Endothelial cell of umbilical vein (primary cell): ENCODE measurements at regions not wholly inside any gene's neighbourhood (a gene's known extent, or its start where the extent isn't known, plus 50 kb on each side); places are given as distances from the start of the nearest gene placed in this dataset.

Source experiments
- BruUV-seq: library from RNA; stranded (reverse); fragments of 400-500 nt; replicated peaks from 2 replicates; lab custom pipeline; 2021; lab: Mats Ljungman, UMichigan
- CTCF ChIA-PET: fragments of 300-600, 350-600 bp; sonication (Branson Sonifier 250); formaldehyde crosslinking; loops from one replicate; lab custom pipeline; 2021; ENCODE audit warnings: antibody characterized with exemption, inconsistent platforms; lab: Charles Lee
- POLR2A ChIA-PET: fragments of 300-600, 350-600 bp; sonication (Branson Sonifier 250); formaldehyde crosslinking; loops from one replicate; lab custom pipeline; 2021; ENCODE audit warnings: antibody characterized with exemption, inconsistent platforms; lab: Charles Lee
- DNase-seq: peaks from one replicate; pipeline ENCODE4 v3.0.0-alpha.2; 2011; ENCODE audit warnings: low read depth, low spot score
- FAIRE-seq: peaks from 2 replicates; lab custom pipeline; 2011; peaks lifted over from hg19 to GRCh38; lab: Jason Lieb, UNC
- H2AFZ ChIP-seq: 2 replicates; pipeline ENCODE4 v1.6.0; 2012; ENCODE audit warnings: low read depth, low read length, control low read depth, inconsistent platforms
- H3K27ac ChIP-seq: 2 replicates; pipeline ENCODE4 v1.5.1; 2011; ENCODE audit warnings: low read depth, mild to moderate bottlenecking, control low read depth, low read length, moderate library complexity; ENCODE audit not compliant: insufficient read depth
- H3K27me3 ChIP-seq, 2 experiments: 2 replicates each; pipeline versions ENCODE4 v1.6.0 to v1.6.1; 2011; ENCODE audit warnings: low read length in 2 of 2, mixed read lengths in 1 of 2; ENCODE audit not compliant: control insufficient read depth in 2 of 2, insufficient read depth in 2 of 2
- H3K36me3 ChIP-seq, 2 experiments: 2 replicates in 1 of 2; 3 replicates in 1 of 2; pipeline ENCODE4 v1.5.1; 2011; ENCODE audit warnings: low read length in 2 of 2, mild to moderate bottlenecking in 1 of 2, moderate library complexity in 1 of 2; ENCODE audit not compliant: control insufficient read depth in 2 of 2, insufficient read depth in 2 of 2; ENCODE audit errors: extremely low read depth in 1 of 2
- H3K4me1 ChIP-seq: 3 replicates; pipeline ENCODE4 v1.5.1; 2011; ENCODE audit warnings: mild to moderate bottlenecking, low read length; ENCODE audit not compliant: control insufficient read depth, insufficient read depth; ENCODE audit errors: extremely low read depth
- H3K4me2 ChIP-seq: 2 replicates; pipeline ENCODE4 v1.6.1; 2011; ENCODE audit warnings: low read length, control low read depth, mixed read lengths; ENCODE audit not compliant: insufficient read depth
- H3K4me3 ChIP-seq, 3 experiments: fragments of 200-600 bp in 1 of 3; sonication (generic), shearing (Covaris generic) in 1 of 3; replicated peaks in 1 of 3; 2 replicates each; pipeline ENCODE4 v1.5.1; 2011 to 2016; ENCODE audit warnings: control low read depth in 3 of 3, low read length in 3 of 3, mild to moderate bottlenecking in 2 of 3, inconsistent platforms in 1 of 3, low read depth in 1 of 3, moderate library complexity in 1 of 3; ENCODE audit not compliant: insufficient read depth in 1 of 3
- H3K79me2 ChIP-seq: 2 replicates; pipeline ENCODE4 v1.6.0; 2012; ENCODE audit warnings: low read length, inconsistent platforms; ENCODE audit not compliant: control insufficient read depth, insufficient read depth
- H3K9ac ChIP-seq: replicated peaks from 2 replicates; pipeline ENCODE3; 2011; ENCODE audit warnings: low read length, control low read depth; ENCODE audit not compliant: insufficient read depth; ENCODE audit errors: extremely low read depth
- H3K9me1 ChIP-seq: replicated peaks from 3 replicates; pipeline ENCODE4 v1.6.0; 2011; ENCODE audit warnings: mild to moderate bottlenecking, low read length; ENCODE audit not compliant: control insufficient read depth, insufficient read depth; ENCODE audit errors: extremely low read depth
- H3K9me3 ChIP-seq: replicated peaks from 2 replicates; pipeline ENCODE4 v1.5.1; 2012; ENCODE audit warnings: low read length, inconsistent platforms; ENCODE audit not compliant: control insufficient read depth, insufficient read depth
- H4K20me1 ChIP-seq: replicated peaks from 2 replicates; pipeline ENCODE3; 2011; ENCODE audit warnings: mild to moderate bottlenecking, low read length; ENCODE audit not compliant: control insufficient read depth, insufficient read depth; ENCODE audit errors: extremely low read depth
- CTCF ChIP-seq, 2 donors: IDR thresholded peaks; 1 replicate in 1 of 2; 2 replicates in 1 of 2; pipeline ENCODE4 v1.5.1; 2011; ENCODE audit warnings: low read length in 2 of 2, mild to moderate bottlenecking in 2 of 2, moderate library complexity in 2 of 2, control low read depth in 1 of 2, inconsistent platforms in 1 of 2, low read depth in 1 of 2; ENCODE audit not compliant: insufficient read depth in 1 of 2; ENCODE audit errors: extremely low read depth in 1 of 2
- EZH2 ChIP-seq: IDR thresholded peaks from 2 replicates; pipeline ENCODE4 v1.6.1; 2012; ENCODE audit warnings: borderline replicate concordance, low read depth, mild to moderate bottlenecking, moderate library complexity, low read length, inconsistent platforms; ENCODE audit not compliant: severe bottlenecking
- FOS ChIP-seq: IDR thresholded peaks from 2 replicates; pipeline ENCODE4 v1.6.1; 2011; ENCODE audit warnings: mild to moderate bottlenecking, low read length, moderate library complexity, borderline replicate concordance; ENCODE audit not compliant: insufficient read depth
- GATA2 ChIP-seq: IDR thresholded peaks from 2 replicates; pipeline ENCODE4 v1.7.0; 2011; ENCODE audit warnings: low read depth, mild to moderate bottlenecking, moderate library complexity, mixed read lengths, low read length; ENCODE audit not compliant: insufficient read length, insufficient read depth
- JUN ChIP-seq: IDR thresholded peaks from 2 replicates; pipeline ENCODE4 v1.6.1; 2011; ENCODE audit warnings: borderline replicate concordance, low read depth; ENCODE audit not compliant: insufficient read length, insufficient read depth
- MAX ChIP-seq: IDR thresholded peaks from 2 replicates; pipeline ENCODE4 v1.6.1; 2011; ENCODE audit not compliant: insufficient read depth, insufficient read length
- MYC ChIP-seq: IDR thresholded peaks from one replicate; pipeline ENCODE4 v1.6.1; 2011; ENCODE audit warnings: mild to moderate bottlenecking, low read depth, low read length
- POLR2A ChIP-seq: IDR thresholded peaks from 2 replicates; pipeline ENCODE4 v1.6.1; 2012; ENCODE audit warnings: low read depth, mild to moderate bottlenecking, control low read depth, low read length
- POLR2AphosphoS5 ChIP-seq: IDR thresholded peaks from 2 replicates; pipeline ENCODE4 v1.6.1; 2012; ENCODE audit warnings: low read depth, mild to moderate bottlenecking, control low read depth, low read length, moderate library complexity; ENCODE audit not compliant: insufficient read depth
- dilution Hi-C: fragments of 300-500 bp; cut with MboI; formaldehyde crosslinking; loops from one replicate; pipeline ENCODE4 v1.15.0; 2019; ENCODE audit warnings: low sequenced_read_pairs; ENCODE audit not compliant: extremely low pct_ligation_motif_present
- intact Hi-C: fragments of 100-400 bp; cut with micrococcal nuclease; formaldehyde crosslinking; loops from one replicate; pipeline ENCODE4 v1.10.0; 2022

GRCh38 chr4:28238876-28239275 lies 1378.2 kb downstream of the STIM2 start:
- Histone ChIP-seq H3K79me2 (no peaks in the 10 kb centered on the region), H4K20me1 (no peaks in the 10 kb centered on the region), H3K27ac (no peak overlapping the region), H3K9me3 (no peaks in the 10 kb centered on the region), H3K9me1 (no peaks in the 10 kb centered on the region), H3K4me3 (no peak overlapping the region), H3K4me2 (no peak overlapping the region), H2AFZ (no peak overlapping the region), H3K9ac (no peak overlapping the region), H3K4me1 (no peaks in the 10 kb centered on the region), H3K27me3 (no peaks in the 10 kb centered on the region), H3K36me3 (no peaks in the 10 kb centered on the region)
- ChIA-PET POLR2A (no interaction called here), CTCF (no interaction called here)
- TF ChIP-seq POLR2A (no peak), GATA2 (no peak), MAX (no peak), EZH2 (no peak), MYC (no peak), JUN (no peak), POLR2AphosphoS5 (no peak), CTCF (IDR thresholded peaks at IDR 0.05; ENCODE audit: extremely low read depth in 1 of 2, insufficient read depth in 1 of 2, low read depth in 1 of 2, low read length in 2 of 2) (no peak), FOS (no peak)
- FAIRE-seq, result no peak
- dilution Hi-C loops (no loop called here), intact Hi-C loops (no loop called here)
- BruUV-seq, result no TSS peak
- DNase-seq, result no peak
